Right lobe of liver (tissue), 6 donors: ENCODE measurements at regions not wholly inside any gene's neighbourhood (a gene's known extent, or its start where the extent isn't known, plus 50 kb on each side); places are given as distances from the start of the nearest gene placed in this dataset.

Experiments
- ATAC-seq, 4 donors: fragments of 200-7000 bp; cut with Tn5 transposase; one replicate each; pipeline ENCODE4 v1.9.1; 2020; ENCODE audit warnings: mild to moderate bottlenecking in 4 of 4, moderate library complexity in 4 of 4
- DNase-seq, 3 donors: peaks; one replicate each; pipeline ENCODE4 v3.0.0-alpha.2; 2020
- H3K27ac ChIP-seq, 3 donors: fragments of 200-600 bp; one replicate each; pipeline ENCODE4 v1.8.0; 2022
- H3K27me3 ChIP-seq, 2 donors: fragments of 200-600 bp; one replicate each; pipeline ENCODE4 v1.8.0; 2022
- H3K36me3 ChIP-seq, 4 donors: fragments of 200-600 bp; sonication (generic) in 1 of 4; one replicate each; pipeline versions ENCODE4 v1.5.1 to v1.8.0; 2017 to 2022; ENCODE audit warnings: control low read depth in 1 of 4
- H3K4me1 ChIP-seq, 4 donors: fragments of 200-600 bp; sonication (generic) in 1 of 4; one replicate each; pipeline versions ENCODE4 v1.5.1 to v1.8.0; 2017 to 2022; ENCODE audit warnings: control low read depth in 1 of 4
- H3K4me3 ChIP-seq, 3 donors: fragments of 200-600 bp; one replicate each; pipeline ENCODE4 v1.8.0; 2022
- H3K9me3 ChIP-seq, 4 donors: fragments of 200-600 bp; sonication (generic) in 1 of 4; one replicate each; pipeline versions ENCODE4 v1.5.1 to v1.8.0; 2017 to 2022; ENCODE audit warnings: control low read depth in 1 of 4
- CTCF ChIP-seq, 4 donors: fragments of 200-600 bp in 3 of 4; fragments of 450-650 bp in 1 of 4; IDR thresholded peaks; one replicate each; pipeline versions ENCODE4 v1.5.1 to v1.8.0; 2016 to 2022; ENCODE audit warnings: antibody characterized with exemption in 4 of 4, mild to moderate bottlenecking in 2 of 4
- POLR2A ChIP-seq: fragments of 450-650 bp; IDR thresholded peaks from one replicate; pipeline ENCODE4 v1.6.1; 2017; ENCODE audit warnings: antibody characterized with exemption, mild to moderate bottlenecking
- WGBS: methylation state at CpG from one replicate; pipeline ENCODE4 v1.1.6; 2018; ENCODE audit warnings: low coverage, low lambda C conversion rate; ENCODE audit not compliant: insufficient coverage; ENCODE audit errors: missing lambda C conversion rate; 5-methylcytosine and 5-hydroxymethylcytosine counted together
- intact Hi-C, 2 donors: fragments of 100-400 bp; cut with DNase I; formaldehyde crosslinking; loops; one replicate each; pipeline versions ENCODE4 v1.11.2 to v1.14.1; 2022
- donor health status: DM: no; HTN: yes; CAD: no.
- donor health status: DM: no; HTN: no; CAD: no.
- donor health status: DM: no; HTN: no; CAD: no.
- donor health status: DM: no; HTN: yes; CAD: no.
- donor health status: DM: no; HTN: yes; CAD: no.

- no peak overlapping the region for H3K4me3 ChIP-seq
- intact Hi-C loops = loop anchor here in 1 of 2 donors (10.0 kb wide), 1 partner anchor 496 kb away; the partner anchor contains the start of gene SFMBT2
- ATAC-seq = no peak
- no peak overlapping the region for H3K27ac ChIP-seq
- H3K4me1 ChIP-seq = no peaks in the 10 kb centered on the region
- no peaks in the 10 kb centered on the region for H3K9me3 ChIP-seq
- H3K36me3 ChIP-seq = no peaks in the 10 kb centered on the region
- H3K27me3 ChIP-seq = no peaks in the 10 kb centered on the region
- no peak for TF ChIP-seq POLR2A
- no peak for TF ChIP-seq CTCF (IDR thresholded peaks at IDR 0.05)
- no peak for DNase-seq
- WGBS = 14% methylated on average over 1 of the region's 2 CpGs
Observed at GRCh38 chr10:6919077-6919476, 339.0 kb upstream of the PRKCQ start.

- H3K27me3 ChIP-seq = no peaks in the 10 kb centered on the region
- H3K27ac ChIP-seq = no peak overlapping the region
- no peaks in the 10 kb centered on the region for H3K9me3 ChIP-seq
- 49% methylated on average over 6 of the region's 6 CpGs for WGBS
- H3K4me1 ChIP-seq = no peaks in the 10 kb centered on the region
- DNase-seq (no peak), ATAC-seq (peak; percentile 36 to 43 (median 38))
- no peak overlapping the region for H3K4me3 ChIP-seq
- no peaks in the 10 kb centered on the region for H3K36me3 ChIP-seq
- TF ChIP-seq POLR2A (no peak), CTCF (IDR thresholded peaks at IDR 0.05) (peak; percentile 15 to 37 (median 28))
- intact Hi-C loops = loop anchor here in 1 of 2 donors (10.0 kb wide), 1 partner anchor 496 kb away; the partner anchor contains the start of gene SFMBT2
Observed at GRCh38 chr10:6918305-6918704, 338.2 kb upstream of the PRKCQ start.

- ATAC-seq = no peak
- DNase-seq = no peak
- TF ChIP-seq CTCF (IDR thresholded peaks at IDR 0.05) = no peak
- Histone ChIP-seq H3K36me3 (no peaks in the 10 kb centered on the region), H3K27me3 (no peaks in the 10 kb centered on the region), H3K9me3 (no peaks in the 10 kb centered on the region), H3K4me3 (no peak overlapping the region), H3K4me1 (no peaks in the 10 kb centered on the region), H3K27ac (no peak overlapping the region)
- 32% methylated on average over 6 of the region's 6 CpGs for WGBS
- intact Hi-C loops = loop anchor here in 1 of 2 donors (10.0 kb wide), 1 partner anchor 498 kb away; the partner anchor contains the start of gene SFMBT2
Observed at GRCh38 chr10:6917125-6917524, 337.0 kb upstream of the PRKCQ start.

- no peak for ATAC-seq
- 32% methylated on average over 2 of the region's 2 CpGs for WGBS
- intact Hi-C loops = loop anchor here in 1 of 2 donors (10.0 kb wide), 1 partner anchor 498 kb away; the partner anchor contains the start of gene SFMBT2
Observed at GRCh38 chr10:6916601-6917000, 336.5 kb upstream of the PRKCQ start.

More at GRCh38 chr10:6916601-6917000, 336.5 kb upstream of the PRKCQ start:
- Histone ChIP-seq H3K27ac (no peak overlapping the region), H3K4me1 (no peaks in the 10 kb centered on the region), H3K4me3 (no peak overlapping the region), H3K36me3 (no peaks in the 10 kb centered on the region), H3K9me3 (no peaks in the 10 kb centered on the region), H3K27me3 (no peaks in the 10 kb centered on the region)
- TF ChIP-seq CTCF (IDR thresholded peaks at IDR 0.05) = no peak
- TF ChIP-seq POLR2A = no peak
- no peak for DNase-seq
